Neural progenitor cell (in vitro differentiated cells): ENCODE measurements at regions not wholly inside any gene's neighbourhood (a gene's known extent, or its start where the extent isn't known, plus 50 kb on each side); places are given as distances from the start of the nearest gene placed in this dataset.

Experiments used
- DNase-seq: peaks from one replicate; pipeline ENCODE4 v3.0.0-alpha.2; 2016; ENCODE audit warnings: low spot score
- H2AFZ ChIP-seq: fragments of 200-600 bp; sonication (generic); replicated peaks from 2 replicates; pipeline ENCODE4 v1.6.1; 2016; ENCODE audit warnings: antibody characterized with exemption
- H3F3A ChIP-seq: fragments of 200-600 bp; sonication (generic); 2 replicates; pipeline ENCODE4 v1.6.1; 2016; ENCODE audit warnings: antibody characterized with exemption, low read depth
- H3K27ac ChIP-seq: fragments of 200-600 bp; sonication (generic); 2 replicates; pipeline ENCODE4 v1.5.1; 2016; ENCODE audit warnings: mild to moderate bottlenecking
- H3K27me3 ChIP-seq: fragments of 200-600 bp; sonication (generic); 2 replicates; pipeline ENCODE4 v1.6.1; 2016; ENCODE audit warnings: mild to moderate bottlenecking, moderate library complexity
- H3K36me3 ChIP-seq: fragments of 200-600 bp; sonication (generic); 2 replicates; pipeline ENCODE4 v1.5.1; 2016
- H3K4me1 ChIP-seq: fragments of 200-600 bp; sonication (generic); 2 replicates; pipeline ENCODE4 v1.6.1; 2016; ENCODE audit warnings: mixed run types
- H3K4me2 ChIP-seq: fragments of 200-600 bp; sonication (generic); 2 replicates; pipeline ENCODE4 v1.6.1; 2016
- H3K4me3 ChIP-seq: fragments of 200-600 bp; sonication (generic); 2 replicates; pipeline ENCODE4 v1.5.1; 2016
- H3K79me2 ChIP-seq: fragments of 200-600 bp; sonication (generic); 2 replicates; pipeline ENCODE4 v1.6.1; 2016; ENCODE audit warnings: low read depth
- H3K9ac ChIP-seq: fragments of 200-600 bp; sonication (generic); 2 replicates; pipeline ENCODE4 v1.6.1; 2016
- H3K9me3 ChIP-seq: fragments of 200-600 bp; sonication (generic); 2 replicates; pipeline ENCODE4 v1.5.1; 2016; ENCODE audit warnings: low read depth
- H4K20me1 ChIP-seq: fragments of 200-600 bp; sonication (generic); 2 replicates; pipeline ENCODE4 v1.6.1; 2016; ENCODE audit warnings: low read depth
- H3K27ac Mint-ChIP-seq: 3 replicates; pipeline ENCODE4 v1.8.0; 2021; ENCODE audit warnings: mixed read lengths
- H3K27me3 Mint-ChIP-seq: 2 replicates; pipeline ENCODE4 v1.8.0; 2022; ENCODE audit warnings: low read depth, mild to moderate bottlenecking, inconsistent platforms, moderate library complexity, mixed read lengths; ENCODE audit not compliant: insufficient read depth
- H3K36me3 Mint-ChIP-seq: 3 replicates; pipeline ENCODE4 v1.8.0; 2021; ENCODE audit warnings: mixed read lengths
- H3K4me1 Mint-ChIP-seq: 3 replicates; pipeline ENCODE4 v1.8.0; 2021; ENCODE audit warnings: mixed read lengths
- H3K4me3 Mint-ChIP-seq: 3 replicates; pipeline ENCODE4 v1.8.0; 2021; ENCODE audit warnings: mild to moderate bottlenecking, moderate library complexity, mixed read lengths
- H3K9me3 Mint-ChIP-seq: 3 replicates; pipeline ENCODE4 v1.8.0; 2020; ENCODE audit warnings: mixed read lengths
- CTCF ChIP-seq: fragments of 200-600 bp; sonication (generic); IDR thresholded peaks from 2 replicates; pipeline ENCODE4 v1.5.1; 2017; ENCODE audit warnings: antibody characterized with exemption, mild to moderate bottlenecking
- EZH2 ChIP-seq: fragments of 200-600 bp; sonication (generic); IDR thresholded peaks from 2 replicates; pipeline ENCODE4 v1.6.1; 2017; ENCODE audit warnings: antibody characterized with exemption, mild to moderate bottlenecking, moderate library complexity
- EZH2phosphoT487 ChIP-seq: fragments of 200-600 bp; sonication (generic); IDR thresholded peaks from 2 replicates; pipeline ENCODE4 v1.6.1; 2017; ENCODE audit warnings: antibody characterized with exemption

- Histone ChIP-seq H3K36me3 (no peaks in the 10 kb centered on the region), H3K4me1 (no peaks in the 10 kb centered on the region), H3K9ac (no peak overlapping the region), H3K27ac (no peak overlapping the region), H3F3A (no peaks in the 10 kb centered on the region), H3K4me2 (no peak overlapping the region), H3K4me3 (no peak overlapping the region), H3K27me3 (no peaks in the 10 kb centered on the region), H2AFZ (no peak overlapping the region), H3K79me2 (no peaks in the 10 kb centered on the region), H4K20me1 (no peaks in the 10 kb centered on the region), H3K9me3 (no peaks in the 10 kb centered on the region)
- Mint-ChIP-seq H3K27ac (no peak overlapping the region), H3K4me3 (no peak overlapping the region), H3K9me3 (no peaks in the 10 kb centered on the region), H3K4me1 (no peaks in the 10 kb centered on the region), H3K27me3 (no peaks in the 10 kb centered on the region), H3K36me3 (no peaks in the 10 kb centered on the region)
- TF ChIP-seq EZH2phosphoT487: no peak
- no peak for TF ChIP-seq EZH2
- no peak for TF ChIP-seq CTCF
- DNase-seq: no peak
Observed at GRCh38 chr12:104835317-104835716, 122.8 kb downstream of the SLC41A2 start.

- H3K36me3 ChIP-seq: no peaks in the 10 kb centered on the region
- no peak overlapping the region for H3K4me3 ChIP-seq
- no peaks in the 10 kb centered on the region for H3K27me3 ChIP-seq
- H4K20me1 ChIP-seq: no peaks in the 10 kb centered on the region
- H3K27ac ChIP-seq: no peak overlapping the region
- H3K9ac ChIP-seq: no peak overlapping the region
- no peaks in the 10 kb centered on the region for H3K4me1 Mint-ChIP-seq
- H3K4me1 ChIP-seq: no peaks in the 10 kb centered on the region
- H3K79me2 ChIP-seq: no peaks in the 10 kb centered on the region
- H3K27me3 Mint-ChIP-seq: no peaks in the 10 kb centered on the region
- no peaks in the 10 kb centered on the region for H3K9me3 Mint-ChIP-seq
- H3K36me3 Mint-ChIP-seq: no peaks in the 10 kb centered on the region
- H3K9me3 ChIP-seq: no peaks in the 10 kb centered on the region
- no peak for DNase-seq
- H3F3A ChIP-seq: no peaks in the 10 kb centered on the region
- H2AFZ ChIP-seq: no peak overlapping the region
- H3K27ac Mint-ChIP-seq: no peak overlapping the region
- no peak overlapping the region for H3K4me3 Mint-ChIP-seq
- TF ChIP-seq EZH2 (no peak), EZH2phosphoT487 (no peak), CTCF (no peak)
- H3K4me2 ChIP-seq: no peak overlapping the region
Observed at GRCh38 chr12:104834607-104835006, 123.5 kb downstream of the SLC41A2 start.

GRCh38 chr12:104833756-104834155 is 124.3 kb downstream of the SLC41A2 start:
- Histone ChIP-seq H3K9ac (no peak overlapping the region), H3K27ac (no peak overlapping the region), H3K79me2 (no peaks in the 10 kb centered on the region), H3K4me1 (no peaks in the 10 kb centered on the region), H3K4me2 (no peak overlapping the region), H2AFZ (no peak overlapping the region), H3K36me3 (no peaks in the 10 kb centered on the region), H3K9me3 (no peaks in the 10 kb centered on the region), H3K27me3 (no peaks in the 10 kb centered on the region), H4K20me1 (no peaks in the 10 kb centered on the region), H3K4me3 (no peak overlapping the region), H3F3A (no peaks in the 10 kb centered on the region)
- H3K27me3 Mint-ChIP-seq: no peaks in the 10 kb centered on the region
- no peak for TF ChIP-seq CTCF
- no peak for TF ChIP-seq EZH2
- no peak for TF ChIP-seq EZH2phosphoT487
- H3K4me3 Mint-ChIP-seq: no peak overlapping the region
- no peaks in the 10 kb centered on the region for H3K4me1 Mint-ChIP-seq
- no peak overlapping the region for H3K27ac Mint-ChIP-seq
- no peaks in the 10 kb centered on the region for H3K36me3 Mint-ChIP-seq
- no peak for DNase-seq
- no peaks in the 10 kb centered on the region for H3K9me3 Mint-ChIP-seq

GRCh38 chr12:104828015-104828414 is 130.1 kb downstream of the SLC41A2 start:
- H3K9me3 Mint-ChIP-seq: peaks cover 4% of the 10 kb centered on the region
- H3K36me3 Mint-ChIP-seq: no peaks in the 10 kb centered on the region
- Histone ChIP-seq H3K9ac (no peak overlapping the region), H3K4me1 (no peaks in the 10 kb centered on the region), H3K36me3 (no peaks in the 10 kb centered on the region), H2AFZ (no peak overlapping the region), H3K4me3 (no peak overlapping the region), H3F3A (no peaks in the 10 kb centered on the region), H3K27ac (no peak overlapping the region), H3K9me3 (no peaks in the 10 kb centered on the region), H3K27me3 (no peaks in the 10 kb centered on the region), H3K79me2 (no peaks in the 10 kb centered on the region), H4K20me1 (no peaks in the 10 kb centered on the region), H3K4me2 (no peak overlapping the region)
- H3K4me3 Mint-ChIP-seq: no peak overlapping the region
- no peak for DNase-seq
- H3K27ac Mint-ChIP-seq: no peak overlapping the region
- TF ChIP-seq EZH2phosphoT487: no peak
- no peak for TF ChIP-seq EZH2
- no peak for TF ChIP-seq CTCF
- H3K4me1 Mint-ChIP-seq: no peaks in the 10 kb centered on the region
- peaks cover 2% of the 10 kb centered on the region for H3K27me3 Mint-ChIP-seq
